T-cell (primary cell): ENCODE measurements at regions not wholly inside any gene's neighbourhood (a gene's known extent, or its start where the extent isn't known, plus 50 kb on each side); places are given as distances from the start of the nearest gene placed in this dataset.

Experiments used
- ATAC-seq, 4 experiments: fragments of 200-7000 bp in 3 of 4; fragments of 150-1000 bp in 1 of 4; cut with Tn5 transposase; replicated peaks in 1 of 4; 1 replicate in 3 of 4; 2 replicates in 1 of 4; pipeline ENCODE4 v1.10.0; 2021; ENCODE audit warnings: moderate library complexity in 3 of 4, mild to moderate bottlenecking in 2 of 4, moderate number of reproducible peaks in 1 of 4
- CTCF ChIA-PET, 2 donors: fragments of 300-600 bp; sonication (Branson Sonifier 250); formaldehyde crosslinking; loops; one replicate each; lab custom pipeline; 2022; ENCODE audit warnings: antibody characterized with exemption in 2 of 2; lab: Charles Lee
- POLR2A ChIA-PET, 2 donors: fragments of 300-600 bp; sonication (Branson Sonifier 250); formaldehyde crosslinking; loops; one replicate each; lab custom pipeline; 2022; ENCODE audit warnings: antibody characterized with exemption in 2 of 2; lab: Charles Lee
- DNase-seq, 35 experiments: peaks; one replicate each; pipeline versions ENCODE4 v3.0.0 to v3.0.0-alpha.2; 2013 to 2023
- H3K27ac ChIP-seq: one replicate; pipeline ENCODE4 v1.5.1; 2013; ENCODE audit warnings: low read length
- H3K27me3 ChIP-seq, 2 experiments: replicated peaks in 1 of 2; 1 replicate in 1 of 2; 2 replicates in 1 of 2; pipeline versions ENCODE4 v1.6.1 to v1.7.0; 2013; ENCODE audit warnings: low read length in 1 of 2, mixed read lengths in 1 of 2; ENCODE audit not compliant: control insufficient read depth in 2 of 2, insufficient read depth in 2 of 2; ENCODE audit errors: extremely low read depth in 1 of 2
- H3K36me3 ChIP-seq, 2 donors: 1 replicate in 1 of 2; 2 replicates in 1 of 2; pipeline versions ENCODE4 v1.6.1 to v1.7.0; 2013; ENCODE audit warnings: low read length in 1 of 2; ENCODE audit not compliant: control insufficient read depth in 2 of 2, insufficient read depth in 1 of 2; ENCODE audit errors: extremely low read depth in 1 of 2
- H3K4me1 ChIP-seq, 2 experiments: 1 replicate in 1 of 2; 2 replicates in 1 of 2; pipeline versions ENCODE4 v1.6.1 to v1.7.0; 2013; ENCODE audit warnings: low read length in 2 of 2, mixed read lengths in 1 of 2; ENCODE audit not compliant: insufficient read depth in 2 of 2, control insufficient read depth in 1 of 2; ENCODE audit errors: extremely low read depth in 1 of 2
- H3K4me3 ChIP-seq, 2 donors: 1 replicate in 1 of 2; 2 replicates in 1 of 2; pipeline versions ENCODE4 v1.5.1 to v1.7.0; 2013; ENCODE audit warnings: mild to moderate bottlenecking in 2 of 2, low read length in 1 of 2, moderate library complexity in 1 of 2; ENCODE audit not compliant: control insufficient read depth in 1 of 2; ENCODE audit errors: extremely low read depth in 1 of 2
- H3K9me3 ChIP-seq: 2 replicates; pipeline ENCODE4 v1.7.0; 2013
- H3K27ac Mint-ChIP-seq, 2 donors: one replicate each; pipeline ENCODE4 v1.8.0; 2020 to 2021; ENCODE audit warnings: mild to moderate bottlenecking in 2 of 2, mixed read lengths in 2 of 2
- H3K27me3 Mint-ChIP-seq, 2 donors: one replicate each; pipeline ENCODE4 v1.8.0; 2021 to 2022; ENCODE audit warnings: mixed read lengths in 2 of 2
- H3K36me3 Mint-ChIP-seq: one replicate; pipeline ENCODE4 v1.8.0; 2021; ENCODE audit warnings: mixed read lengths
- H3K4me1 Mint-ChIP-seq, 3 donors: one replicate each; pipeline ENCODE4 v1.8.0; 2020 to 2022; ENCODE audit warnings: mixed read lengths in 3 of 3, mild to moderate bottlenecking in 1 of 3
- H3K4me3 Mint-ChIP-seq, 3 donors: one replicate each; pipeline ENCODE4 v1.8.0; 2020 to 2022; ENCODE audit warnings: mild to moderate bottlenecking in 3 of 3, mixed read lengths in 3 of 3, moderate library complexity in 3 of 3
- H3K9me3 Mint-ChIP-seq, 3 donors: one replicate each; pipeline ENCODE4 v1.8.0; 2020 to 2022; ENCODE audit warnings: mixed read lengths in 3 of 3
- WGBS: methylation state at CpG from one replicate; pipeline ENCODE4 v1.1.5; 2013; ENCODE audit warnings: missing lambda C conversion rate; ENCODE audit not compliant: insufficient coverage; 5-methylcytosine and 5-hydroxymethylcytosine counted together

- Histone ChIP-seq H3K27ac (no peak overlapping the region), H3K4me3 (no peak overlapping the region), H3K4me1 (no peaks in the 10 kb centered on the region), H3K9me3 (no peaks in the 10 kb centered on the region), H3K27me3 (no peaks in the 10 kb centered on the region), H3K36me3 (no peaks in the 10 kb centered on the region)
- POLR2A ChIA-PET, result no interaction called here
- WGBS, result 80% methylated on average over 1 of the region's 3 CpGs
- H3K27ac Mint-ChIP-seq, result no peak overlapping the region
- peaks cover 5 to 8% (median 8%) of the 10 kb centered on the region in 3 donors for H3K9me3 Mint-ChIP-seq
- H3K27me3 Mint-ChIP-seq, result no peaks in the 10 kb centered on the region
- no peak for DNase-seq
- no peaks in the 10 kb centered on the region for H3K4me1 Mint-ChIP-seq
- no peak overlapping the region for H3K4me3 Mint-ChIP-seq
- CTCF ChIA-PET, result no interaction called here
- no peaks in the 10 kb centered on the region for H3K36me3 Mint-ChIP-seq
- ATAC-seq, result no peak
Observed at GRCh38 chr7:13821152-13821787, 168.2 kb downstream of the ETV1 start.

GRCh38 chr7:13822678-13823077 is 166.8 kb downstream of the ETV1 start:
- Histone ChIP-seq H3K4me3 (no peak overlapping the region), H3K27me3 (no peaks in the 10 kb centered on the region), H3K4me1 (no peaks in the 10 kb centered on the region), H3K27ac (no peak overlapping the region), H3K9me3 (no peaks in the 10 kb centered on the region), H3K36me3 (no peaks in the 10 kb centered on the region)
- Mint-ChIP-seq H3K4me3 (no peak overlapping the region), H3K27me3 (no peaks in the 10 kb centered on the region), H3K36me3 (no peaks in the 10 kb centered on the region), H3K4me1 (no peaks in the 10 kb centered on the region), H3K27ac (no peak overlapping the region), H3K9me3 (peaks cover 0 to 5% (median 3%) of the 10 kb centered on the region in 3 donors)
- ATAC-seq (no peak), DNase-seq (no peak)
- CTCF ChIA-PET, result no interaction called here
- POLR2A ChIA-PET, result interaction anchor here in 1 of 2 donors (0.7 kb wide), 1 partner anchor 10 kb away, joined by 3 read pairs; no protein-coding TSS in a partner anchor
- no CpG with 5 or more reads among the region's 3 CpGs for WGBS

- ATAC-seq (no peak), DNase-seq (no peak)
- Histone ChIP-seq H3K4me3 (no peak overlapping the region), H3K27ac (no peak overlapping the region), H3K9me3 (no peaks in the 10 kb centered on the region), H3K4me1 (no peaks in the 10 kb centered on the region), H3K36me3 (no peaks in the 10 kb centered on the region), H3K27me3 (no peaks in the 10 kb centered on the region)
- Mint-ChIP-seq H3K27me3 (no peaks in the 10 kb centered on the region), H3K4me1 (peaks cover 0 to 6% (median 5%) of the 10 kb centered on the region in 3 donors), H3K9me3 (no peaks in the 10 kb centered on the region), H3K4me3 (no peak overlapping the region), H3K27ac (no peak overlapping the region), H3K36me3 (no peaks in the 10 kb centered on the region)
- WGBS, result no CpG with 5 or more reads among the region's 4 CpGs
- ChIA-PET POLR2A (no interaction called here), CTCF (no interaction called here)
Observed at GRCh38 chr7:13826752-13827151, 162.7 kb downstream of the ETV1 start.

DNA sequence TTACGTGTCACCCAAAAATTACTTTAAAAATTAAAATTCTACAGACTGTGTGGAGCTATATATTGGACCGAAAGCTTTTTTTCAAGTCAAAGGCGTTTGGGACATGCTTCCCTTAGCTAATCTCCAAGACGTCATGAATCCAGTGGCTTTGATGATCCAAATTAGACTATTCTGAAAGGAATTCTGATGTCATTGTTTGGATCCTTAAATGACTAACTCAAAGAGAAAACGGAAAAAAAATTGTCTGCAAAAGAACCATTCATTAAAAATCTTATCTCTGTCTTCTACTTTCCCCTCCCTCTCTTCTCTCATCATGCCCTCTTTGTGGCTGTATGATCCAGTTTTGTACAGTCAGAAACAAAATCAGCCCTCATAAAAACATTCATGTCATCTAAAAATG is 161.8 kb downstream of the ETV1 start:
- Histone ChIP-seq H3K27ac (no peak overlapping the region), H3K9me3 (no peaks in the 10 kb centered on the region), H3K27me3 (no peaks in the 10 kb centered on the region), H3K4me3 (no peak overlapping the region), H3K4me1 (no peaks in the 10 kb centered on the region), H3K36me3 (no peaks in the 10 kb centered on the region)
- H3K4me3 Mint-ChIP-seq, result no peak overlapping the region
- no peak overlapping the region for H3K27ac Mint-ChIP-seq
- no peak for DNase-seq
- ATAC-seq, result no peak
- H3K27me3 Mint-ChIP-seq, result no peaks in the 10 kb centered on the region
- no peaks in the 10 kb centered on the region for H3K36me3 Mint-ChIP-seq
- ChIA-PET POLR2A (interaction anchor here in 1 of 2 donors (0.6 kb wide), 1 partner anchor 87 kb away, joined by 6 read pairs; no protein-coding TSS in a partner anchor), CTCF (no interaction called here)
- peaks cover 0 to 6% (median 5%) of the 10 kb centered on the region in 3 donors for H3K4me1 Mint-ChIP-seq
- no peaks in the 10 kb centered on the region for H3K9me3 Mint-ChIP-seq
- WGBS, result 93% methylated on average over 2 of the region's 5 CpGs

GRCh38 chr7:13829231-13829630 is 160.2 kb downstream of the ETV1 start:
- H3K27me3 Mint-ChIP-seq, result peaks cover 0 to 2% of the 10 kb centered on the region in 2 donors
- ChIA-PET POLR2A (no interaction called here), CTCF (no interaction called here)
- no peak overlapping the region for H3K27ac ChIP-seq
- no peak overlapping the region for H3K4me3 ChIP-seq
- ATAC-seq (no peak), DNase-seq (no peak)
- H3K9me3 Mint-ChIP-seq, result no peaks in the 10 kb centered on the region
- no peaks in the 10 kb centered on the region for H3K4me1 ChIP-seq
- no CpG with 5 or more reads among the region's 2 CpGs for WGBS
- H3K4me1 Mint-ChIP-seq, result peaks cover 0 to 6% (median 5%) of the 10 kb centered on the region in 3 donors
- no peaks in the 10 kb centered on the region for H3K36me3 Mint-ChIP-seq
- H3K36me3 ChIP-seq, result no peaks in the 10 kb centered on the region
- no peaks in the 10 kb centered on the region for H3K9me3 ChIP-seq
- H3K27me3 ChIP-seq, result no peaks in the 10 kb centered on the region
- H3K27ac Mint-ChIP-seq, result no peak overlapping the region
- no peak overlapping the region for H3K4me3 Mint-ChIP-seq

DNA sequence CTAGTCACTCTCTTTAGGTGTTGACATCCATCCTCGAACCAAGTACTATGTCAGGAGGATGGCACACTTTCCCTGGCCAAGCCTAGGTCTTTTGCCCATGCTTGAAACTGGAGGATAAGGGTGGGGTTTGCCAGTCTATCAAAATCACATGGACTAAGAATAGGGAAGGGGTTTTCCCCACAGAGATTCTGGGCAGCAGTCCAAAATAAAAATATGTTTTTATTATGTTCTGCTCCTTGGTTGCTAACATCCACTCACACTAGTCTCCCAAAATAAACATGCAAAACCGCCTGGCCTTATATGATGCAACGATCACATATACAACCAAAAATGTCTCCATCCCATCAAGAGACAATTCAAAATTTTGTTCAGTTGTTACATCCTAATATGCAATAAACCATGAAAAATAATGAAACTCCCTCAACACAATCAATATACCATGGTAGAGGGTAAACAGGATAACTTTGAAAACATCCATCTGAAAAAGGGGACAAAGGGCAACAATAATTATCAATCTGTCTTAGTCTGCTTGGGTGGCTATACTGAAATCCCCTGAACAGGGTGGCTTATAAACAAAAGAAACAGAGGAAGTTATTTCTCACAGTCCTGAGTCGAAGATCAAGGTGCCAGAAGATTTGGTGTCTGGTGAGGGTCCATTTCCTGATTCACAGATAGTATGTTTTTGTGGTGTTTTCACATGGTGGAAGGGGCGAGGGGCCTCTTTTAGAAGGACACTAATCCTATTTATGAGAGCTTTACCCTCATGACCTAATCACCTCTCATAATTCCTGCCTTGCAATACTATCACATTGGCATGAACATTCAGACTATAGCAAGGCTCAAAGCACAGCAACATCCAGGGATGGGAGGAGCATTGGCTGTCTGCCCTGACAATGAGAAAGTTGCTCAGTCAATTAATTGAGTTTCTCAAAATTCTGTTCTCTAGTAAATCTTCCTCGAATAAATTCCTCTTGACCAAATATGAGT is 159.3 kb downstream of the ETV1 start:
- Mint-ChIP-seq H3K4me3 (no peak overlapping the region), H3K27ac (no peak overlapping the region), H3K9me3 (no peaks in the 10 kb centered on the region), H3K27me3 (peaks cover 0 to 2% of the 10 kb centered on the region in 2 donors), H3K4me1 (peaks cover 0 to 6% (median 5%) of the 10 kb centered on the region in 3 donors), H3K36me3 (no peaks in the 10 kb centered on the region)
- Histone ChIP-seq H3K9me3 (no peaks in the 10 kb centered on the region), H3K27me3 (no peaks in the 10 kb centered on the region), H3K4me1 (no peaks in the 10 kb centered on the region), H3K36me3 (no peaks in the 10 kb centered on the region), H3K4me3 (no peak overlapping the region), H3K27ac (no peak overlapping the region)
- no peak for DNase-seq
- ChIA-PET CTCF (no interaction called here), POLR2A (no interaction called here)
- no CpG with 5 or more reads among the region's 6 CpGs for WGBS
- ATAC-seq, result no peak
